GM23338 (cell line): ENCODE measurements at regions not wholly inside any gene's neighbourhood (a gene's known extent, or its start where the extent isn't known, plus 50 kb on each side); places are given as distances from the start of the nearest gene placed in this dataset.

Experiments
- ATAC-seq: fragments of 200-7000 bp; cut with Tn5 transposase; 3 replicates; pipeline ENCODE4 v1.9.1; 2020
- DNase-seq: peaks from one replicate; pipeline ENCODE4 v3.0.0-alpha.2; 2015; ENCODE audit warnings: low spot score
- H2AFZ ChIP-seq: fragments of 200-600 bp; sonication (generic); 2 replicates; pipeline ENCODE4 v1.8.0; 2016; ENCODE audit warnings: antibody characterized with exemption, mild to moderate bottlenecking, moderate library complexity
- H3F3A ChIP-seq: fragments of 200-600 bp; sonication (generic); replicated peaks from 2 replicates; pipeline ENCODE4 v1.8.0; 2017; ENCODE audit warnings: antibody characterized with exemption, mixed run types, low read depth
- H3K27ac ChIP-seq: fragments of 200-600 bp; sonication (generic); 2 replicates; pipeline ENCODE4 v1.6.1; 2016; ENCODE audit warnings: low read depth
- H3K27me3 ChIP-seq: fragments of 200-600 bp; sonication (generic); 2 replicates; pipeline ENCODE4 v1.8.0; 2016; ENCODE audit warnings: mild to moderate bottlenecking, mixed run types, moderate library complexity; ENCODE audit not compliant: insufficient read depth
- H3K36me3 ChIP-seq: fragments of 200-600 bp; sonication (generic); 2 replicates; pipeline ENCODE4 v1.8.0; 2016; ENCODE audit warnings: mild to moderate bottlenecking; ENCODE audit not compliant: insufficient read depth
- H3K4me1 ChIP-seq: fragments of 200-600 bp; sonication (generic); 2 replicates; pipeline ENCODE4 v1.8.0; 2016; ENCODE audit warnings: mild to moderate bottlenecking, moderate library complexity; ENCODE audit not compliant: insufficient read depth
- H3K4me2 ChIP-seq: fragments of 200-600 bp; sonication (generic); 2 replicates; pipeline ENCODE4 v1.7.1; 2017; ENCODE audit warnings: mixed run types
- H3K4me3 ChIP-seq: fragments of 200-600 bp; sonication (generic); 2 replicates; pipeline ENCODE4 v1.6.1; 2016; ENCODE audit warnings: mixed run types
- H3K79me2 ChIP-seq: fragments of 200-600 bp; sonication (generic); replicated peaks from 2 replicates; pipeline ENCODE4 v1.8.0; 2017; ENCODE audit warnings: mild to moderate bottlenecking; ENCODE audit not compliant: insufficient read depth
- H3K9me2 ChIP-seq: fragments of 200-600 bp; sonication (generic); 2 replicates; pipeline ENCODE4 v1.8.0; 2017; ENCODE audit not compliant: insufficient read depth
- H4K20me1 ChIP-seq: fragments of 200-600 bp; sonication (generic); replicated peaks from 2 replicates; pipeline ENCODE4 v1.8.0; 2017; ENCODE audit warnings: mild to moderate bottlenecking; ENCODE audit not compliant: insufficient read depth
- H3K27ac Mint-ChIP-seq: 2 replicates; pipeline ENCODE4 v1.8.0; 2020; ENCODE audit warnings: inconsistent platforms, mild to moderate bottlenecking, moderate library complexity, mixed read lengths
- H3K27me3 Mint-ChIP-seq: 3 replicates; pipeline ENCODE4 v1.8.0; 2022; ENCODE audit warnings: low read depth, mild to moderate bottlenecking, moderate library complexity, mixed read lengths, inconsistent platforms; ENCODE audit not compliant: insufficient read depth, poor library complexity
- H3K36me3 Mint-ChIP-seq: 3 replicates; pipeline ENCODE4 v1.8.0; 2021; ENCODE audit warnings: low read depth, mild to moderate bottlenecking, inconsistent platforms, moderate library complexity, mixed read lengths
- H3K4me1 Mint-ChIP-seq: 3 replicates; pipeline ENCODE4 v1.8.0; 2020; ENCODE audit warnings: mild to moderate bottlenecking, inconsistent platforms, mixed read lengths
- H3K4me3 Mint-ChIP-seq: 3 replicates; pipeline ENCODE4 v1.8.0; 2021; ENCODE audit warnings: moderate library complexity, mild to moderate bottlenecking, inconsistent platforms, mixed read lengths
- H3K9me3 Mint-ChIP-seq: 3 replicates; pipeline ENCODE4 v1.8.0; 2020; ENCODE audit warnings: moderate library complexity, mild to moderate bottlenecking, inconsistent platforms, mixed read lengths
- CTCF ChIP-seq, 2 experiments: fragments of 200-600 bp in 1 of 2; sonication (generic) in 1 of 2; conservative IDR thresholded peaks; 2 replicates each; pipeline versions ENCODE4 v1.5.1 to v1.6.1; 2016 to 2017; ENCODE audit warnings: antibody characterized with exemption in 2 of 2, low read depth in 2 of 2, mild to moderate bottlenecking in 2 of 2, moderate library complexity in 1 of 2
- ETS1 ChIP-seq: IDR thresholded peaks from 2 replicates; pipeline ENCODE4 v1.6.1; 2016; ENCODE audit warnings: antibody characterized with exemption
- STAT1 ChIP-seq: IDR thresholded peaks from one replicate; pipeline ENCODE4 v1.6.1; 2016; ENCODE audit warnings: antibody characterized with exemption; ENCODE audit not compliant: unreplicated experiment
- ZNF114 ChIP-seq: fragments of 250-450 bp; sonication (Bioruptor Pico); IDR thresholded peaks from 2 replicates; pipeline ENCODE4 v1.5.0; 2020; ENCODE audit warnings: mild to moderate bottlenecking, moderate library complexity
- ZNF331 ChIP-seq: fragments of 250-450 bp; sonication (Bioruptor Pico); IDR thresholded peaks from 2 replicates; pipeline ENCODE4 v1.5.0; 2020; ENCODE audit warnings: low read depth, mild to moderate bottlenecking, moderate library complexity
- ZNF462 ChIP-seq: fragments of 250-450 bp; sonication (Bioruptor Pico); IDR thresholded peaks from 2 replicates; pipeline ENCODE4 v1.5.0; 2020; ENCODE audit warnings: mild to moderate bottlenecking, moderate library complexity

GRCh38 chr2:40914666-40915065 lies 462.8 kb upstream of the SLC8A1 start (continued):
- no peak for TF ChIP-seq ZNF114 (CRISPR knock-in tag)

- DNase-seq (no peak), ATAC-seq (no peak)
- Histone ChIP-seq H3K27me3 (no peaks in the 10 kb centered on the region), H3K27ac (no peak overlapping the region), H3K4me2 (no peak overlapping the region), H3K4me3 (no peak overlapping the region), H4K20me1 (no peaks in the 10 kb centered on the region), H3K79me2 (no peaks in the 10 kb centered on the region), H2AFZ (no peak overlapping the region), H3K36me3 (no peaks in the 10 kb centered on the region), H3K4me1 (no peaks in the 10 kb centered on the region), H3F3A (no peaks in the 10 kb centered on the region), H3K9me2 (no peaks in the 10 kb centered on the region)
- no peak for TF ChIP-seq STAT1
- TF ChIP-seq ZNF462, result no peak
- no peak for TF ChIP-seq ZNF331 (CRISPR knock-in tag)
- TF ChIP-seq ETS1, result no peak
- no peak for TF ChIP-seq CTCF (conservative IDR thresholded peaks at IDR 0.05; ENCODE audit: low read depth in 2 of 2)
- no peak overlapping the region for H3K4me3 Mint-ChIP-seq
- H3K4me1 Mint-ChIP-seq, result no peaks in the 10 kb centered on the region
- no peaks in the 10 kb centered on the region for H3K36me3 Mint-ChIP-seq
- peaks cover 2% of the 10 kb centered on the region for H3K27me3 Mint-ChIP-seq
- H3K27ac Mint-ChIP-seq, result no peak overlapping the region
- no peaks in the 10 kb centered on the region for H3K9me3 Mint-ChIP-seq
Observed at GRCh38 chr2:40915651-40916050, 463.8 kb upstream of the SLC8A1 start.
